Fibroblast of the aortic adventitia (primary cell): ENCODE measurements at regions not wholly inside any gene's neighbourhood (a gene's known extent, or its start where the extent isn't known, plus 50 kb on each side); places are given as distances from the start of the nearest gene placed in this dataset.
"Not testable (repeated sequence)": the region's sequence is repeated elsewhere in the genome, so short reads cannot be mapped to it uniquely, and the experiment has no call there.

ENCODE experiments used
- DNase-seq: peaks from one replicate; pipeline ENCODE4 v3.0.0-alpha.2; 2010; ENCODE audit warnings: low read depth
- H3K4me3 ChIP-seq: 2 replicates; pipeline ENCODE4 v1.5.1; 2011; ENCODE audit warnings: low read depth, mild to moderate bottlenecking, control low read depth, low read length, moderate library complexity
- CTCF ChIP-seq: IDR thresholded peaks from 2 replicates; pipeline ENCODE4 v1.5.1; 2011; ENCODE audit warnings: mild to moderate bottlenecking, low read length, control low read depth, inconsistent platforms; ENCODE audit not compliant: insufficient read depth

GRCh38 chr22:40094485-40094884, 83.2 kb upstream of the TNRC6B start:
- no peak for TF ChIP-seq CTCF
- no peak overlapping the region for H3K4me3 ChIP-seq
- peak; percentile 14 for DNase-seq

- DNase-seq, H3K4me3 ChIP-seq: not testable (repeated sequence)
These were observed 77.8 kb upstream of the TNRC6B start for GRCh38 chr22:40099887-40100286.

GRCh38 chr22:40105755-40106154, 72.0 kb upstream of the TNRC6B start:
- DNase-seq: no peak
- TF ChIP-seq CTCF: no peak
- no peak overlapping the region for H3K4me3 ChIP-seq

GRCh38 chr22:40107244-40107643, 70.5 kb upstream of the TNRC6B start:
- H3K4me3 ChIP-seq: peak overlapping the region; percentile 50
- no peak for TF ChIP-seq CTCF
- peak; percentile 33 for DNase-seq

GRCh38 chr22:40107851-40108378, 69.8 kb upstream of the TNRC6B start:
- no peak for TF ChIP-seq CTCF
- peak; percentile 70 for DNase-seq
- H3K4me3 ChIP-seq: peak overlapping the region; percentile 50

- peak; percentile 17 for DNase-seq
- H3K4me3 ChIP-seq: peak overlapping the region; percentile 50
- no peak for TF ChIP-seq CTCF
These were observed 69.3 kb upstream of the TNRC6B start for GRCh38 chr22:40108396-40108795.

- not testable (repeated sequence) for DNase-seq, H3K4me3 ChIP-seq
These were observed 68.8 kb upstream of the TNRC6B start for GRCh38 chr22:40108926-40109325.

- TF ChIP-seq CTCF: no peak
- DNase-seq: no peak
- no peak overlapping the region for H3K4me3 ChIP-seq
These were observed 66.3 kb upstream of the TNRC6B start for GRCh38 chr22:40111451-40111850.
